OCI-LY3 (cell line): ENCODE measurements at regions not wholly inside any gene's neighbourhood (a gene's known extent, or its start where the extent isn't known, plus 50 kb on each side); places are given as distances from the start of the nearest gene placed in this dataset.

Source experiments
- CTCF ChIP-seq: fragments of 200-600, 300-600 bp; sonication (generic); IDR thresholded peaks from 2 replicates; pipeline ENCODE4 v1.5.1; 2014; ENCODE audit warnings: antibody characterized with exemption, low read length, low read depth
- EZH2phosphoT487 ChIP-seq: fragments of 200-600 bp; shearing (Covaris generic); IDR thresholded peaks from 2 replicates; pipeline ENCODE4 v1.6.1; 2018; ENCODE audit warnings: antibody characterized with exemption, mixed run types, low read depth

GRCh38 chr17:70736375-70736957 is 567.1 kb downstream of the KCNJ2 start:
- TF ChIP-seq CTCF (no peak), EZH2phosphoT487 (no peak)
